DMS153 (cell line): ENCODE measurements at regions not wholly inside any gene's neighbourhood (a gene's known extent, or its start where the extent isn't known, plus 50 kb on each side); places are given as distances from the start of the nearest gene placed in this dataset.
"Not testable (repeated sequence)": the region's sequence is repeated elsewhere in the genome, so short reads cannot be mapped to it uniquely, and the experiment has no call there.

Source experiments
- DNase-seq: peaks from one replicate; lab custom pipeline; 2025; lab: John Stamatoyannopoulos, UW

DNA sequence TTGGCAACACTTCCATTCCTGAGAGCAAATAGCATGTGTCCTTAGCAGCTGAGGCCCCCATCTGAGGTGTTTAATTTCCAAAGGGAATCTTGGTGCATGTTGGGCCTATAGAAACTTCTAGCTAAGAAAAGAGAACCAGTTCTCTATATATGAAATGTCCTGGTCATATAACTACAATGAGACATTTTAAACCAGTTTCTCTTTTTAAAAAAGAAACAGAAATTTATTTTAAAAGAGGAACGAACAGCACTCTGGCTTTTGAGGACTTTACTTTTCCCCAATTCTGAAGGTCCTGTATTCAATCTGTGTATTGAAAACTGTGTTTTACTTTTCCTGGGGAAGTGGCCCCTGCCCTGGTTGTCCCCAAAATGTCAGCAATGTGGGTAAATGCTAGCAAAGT lies 94.0 kb upstream of the FOXN2 start:
- DNase-seq = no peak

DNA sequence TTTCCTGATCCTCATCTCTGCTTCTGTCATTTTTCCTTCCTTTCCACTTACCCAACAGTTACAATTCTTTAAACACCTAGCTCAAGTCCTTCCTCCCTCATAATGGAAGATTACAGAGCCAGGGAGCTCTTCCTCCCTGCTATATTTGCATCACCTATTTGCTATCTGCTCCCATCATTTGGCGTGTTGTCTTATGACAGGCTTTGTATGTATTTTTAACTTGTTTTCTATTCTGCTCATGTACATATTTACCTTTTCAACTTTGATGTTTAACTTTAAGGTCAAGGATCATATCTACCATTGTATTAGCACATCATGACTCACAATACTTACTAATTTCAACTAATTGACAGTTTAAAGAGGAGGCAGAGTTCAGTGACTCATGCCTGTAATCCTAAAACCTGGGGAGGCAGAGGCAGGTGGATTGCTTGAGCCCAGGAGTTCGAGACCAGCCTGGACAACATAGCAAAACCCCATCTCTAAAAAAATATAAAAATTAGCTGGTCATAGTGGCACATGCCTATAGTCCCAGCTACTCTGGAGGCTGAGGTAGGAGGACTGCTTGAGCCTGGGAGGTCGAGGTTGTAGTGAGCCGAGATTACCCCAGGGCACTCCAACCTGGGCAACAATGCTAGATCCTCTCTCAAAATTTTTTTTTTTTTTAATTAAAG lies 92.5 kb upstream of the FOXN2 start:
- peak; percentile 47 for DNase-seq

DNA sequence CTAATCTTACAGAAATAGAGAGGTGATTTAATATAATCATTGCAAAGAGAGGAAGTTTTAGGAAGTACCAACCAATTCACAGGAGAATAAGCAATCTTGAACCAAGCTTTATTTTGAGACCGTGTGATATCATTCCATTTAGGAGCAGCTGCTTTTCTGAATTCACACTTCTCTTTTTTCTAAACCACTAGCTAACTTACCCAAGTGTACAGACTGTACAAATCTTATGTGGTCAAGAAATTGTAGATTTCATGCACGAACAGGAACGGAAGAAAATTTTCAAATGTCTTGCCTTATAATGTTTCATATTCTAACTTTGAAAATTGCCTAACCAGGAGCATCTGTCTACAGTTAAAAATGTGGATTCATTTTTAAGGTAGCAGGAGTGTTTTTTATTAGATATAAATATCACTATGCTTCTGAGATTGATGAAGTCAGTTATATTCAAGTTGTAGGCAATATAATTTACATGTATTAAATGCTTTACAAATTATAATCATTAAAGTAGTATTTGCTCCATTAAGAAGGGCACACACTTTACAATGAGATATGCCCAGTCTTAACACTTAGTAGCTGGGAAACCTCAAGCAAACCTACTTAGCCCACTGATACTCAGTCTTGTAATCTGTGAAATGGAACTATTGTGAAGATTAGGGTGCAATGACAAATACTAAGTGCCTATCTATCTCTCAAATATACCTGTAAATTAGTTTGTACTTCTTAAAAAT lies 86.7 kb upstream of the FOXN2 start:
- DNase-seq = no peak

DNA sequence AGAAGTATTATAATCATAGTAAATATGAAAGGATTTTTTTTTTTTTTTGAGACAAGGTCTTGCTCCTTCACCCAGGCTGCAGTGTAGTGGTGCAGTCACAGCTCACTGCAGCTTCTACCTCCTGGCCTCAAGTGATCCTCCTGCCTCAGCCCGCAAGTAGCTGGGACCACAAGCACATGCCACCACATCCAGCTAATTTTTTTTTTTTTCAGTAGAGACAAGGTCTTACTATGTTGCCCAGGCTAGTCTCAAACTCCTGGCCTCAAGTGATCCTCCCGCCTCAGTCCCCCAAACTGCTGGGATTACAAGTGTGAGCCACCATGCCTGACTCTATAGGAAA lies 86.2 kb upstream of the FOXN2 start:
- DNase-seq = no peak

DNA sequence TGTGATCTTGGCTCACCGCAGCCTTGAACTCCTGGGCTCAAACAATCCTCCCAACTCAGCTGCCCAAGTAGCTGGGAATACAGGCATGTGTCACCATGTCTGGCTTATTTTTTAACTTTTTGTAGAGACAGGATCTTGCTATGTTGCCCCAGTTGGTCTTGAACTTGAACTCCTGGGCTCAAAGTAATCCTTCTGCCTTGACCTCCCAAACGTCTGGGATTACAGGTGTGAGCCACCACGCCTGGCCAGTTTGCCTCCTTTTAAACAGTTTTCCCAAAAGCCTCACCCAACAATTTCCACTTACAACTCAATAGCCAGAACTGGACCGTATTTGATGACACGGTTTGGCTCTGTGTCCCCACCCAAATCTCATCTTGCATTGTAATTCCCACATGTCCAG lies 85.4 kb upstream of the FOXN2 start:
- DNase-seq = no peak

DNA sequence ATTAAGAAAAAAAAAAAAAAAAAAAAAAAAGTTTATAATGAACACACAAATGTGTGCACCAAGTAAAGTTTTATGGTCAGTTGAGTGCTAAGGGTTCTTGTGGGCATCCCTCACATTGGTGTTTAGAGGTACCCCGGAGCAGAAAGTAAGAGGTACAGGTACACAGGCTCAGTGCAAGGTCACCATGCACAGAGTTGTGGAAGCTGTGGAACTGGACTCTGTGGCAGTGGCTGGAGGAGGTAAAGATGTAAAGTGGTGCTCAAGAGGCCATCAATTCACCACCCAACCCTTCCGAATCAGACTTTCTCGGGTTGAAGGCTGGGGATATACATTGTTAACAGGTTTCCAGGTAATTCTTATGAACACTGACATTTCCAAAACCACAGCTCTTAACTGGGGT lies 83.6 kb upstream of the FOXN2 start:
- DNase-seq = no peak

DNA sequence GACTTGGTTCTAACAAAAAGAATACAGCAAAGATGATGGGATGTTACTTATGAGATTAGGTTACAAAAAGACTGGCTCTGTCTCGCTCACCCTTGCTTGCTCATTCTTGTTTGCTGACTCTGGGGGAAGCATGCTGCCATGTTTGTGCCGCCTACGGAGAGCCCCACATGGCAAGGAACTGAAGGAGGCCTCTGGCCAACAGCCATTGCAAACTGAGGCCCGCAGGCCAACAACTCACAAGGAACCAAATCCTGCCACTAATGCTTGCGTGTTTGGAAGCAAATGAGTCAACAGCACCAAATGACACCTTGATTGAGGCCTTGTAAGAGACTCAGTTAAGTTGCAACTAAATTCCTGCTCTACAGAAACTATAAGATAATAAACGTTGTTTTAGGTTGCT lies 82.1 kb upstream of the FOXN2 start:
- no peak for DNase-seq

DNA sequence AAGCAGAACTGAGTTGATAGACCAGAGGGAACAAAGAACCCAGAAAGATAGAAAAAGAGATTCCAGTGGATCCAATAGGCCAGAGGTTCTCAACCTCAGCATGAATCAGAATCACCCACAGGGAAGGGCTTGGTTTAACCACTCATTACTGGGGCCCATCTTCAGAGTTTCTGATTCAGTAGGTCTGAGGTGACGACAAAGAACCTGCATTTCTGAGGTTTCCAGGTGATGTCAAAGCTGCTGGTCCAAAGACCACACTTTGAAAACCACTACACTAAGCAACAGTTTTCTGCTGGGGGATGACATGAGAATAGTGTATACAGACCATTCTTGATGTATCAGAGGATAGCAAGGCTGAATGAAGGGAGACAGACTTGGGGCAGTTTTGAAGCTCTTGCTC lies 81.5 kb upstream of the FOXN2 start:
- DNase-seq = no peak

DNA sequence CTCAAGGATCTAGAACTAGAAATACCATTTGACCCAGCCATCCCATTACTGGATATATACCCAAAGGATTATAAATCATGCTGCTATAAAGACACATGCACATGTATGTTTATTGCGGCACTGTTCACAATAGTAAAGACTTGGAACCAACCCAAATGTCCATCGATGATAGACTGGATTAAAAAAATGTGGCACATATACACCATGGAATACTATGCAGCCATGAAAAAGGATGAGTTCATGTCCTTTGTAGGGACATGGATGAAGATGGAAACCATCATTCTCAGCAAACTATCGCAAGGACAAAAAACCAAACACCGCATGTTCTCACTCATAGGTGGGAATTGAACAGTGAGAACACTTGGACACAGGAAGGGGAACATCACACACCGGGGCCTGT lies 80.7 kb upstream of the FOXN2 start:
- not testable (repeated sequence) for DNase-seq

DNA sequence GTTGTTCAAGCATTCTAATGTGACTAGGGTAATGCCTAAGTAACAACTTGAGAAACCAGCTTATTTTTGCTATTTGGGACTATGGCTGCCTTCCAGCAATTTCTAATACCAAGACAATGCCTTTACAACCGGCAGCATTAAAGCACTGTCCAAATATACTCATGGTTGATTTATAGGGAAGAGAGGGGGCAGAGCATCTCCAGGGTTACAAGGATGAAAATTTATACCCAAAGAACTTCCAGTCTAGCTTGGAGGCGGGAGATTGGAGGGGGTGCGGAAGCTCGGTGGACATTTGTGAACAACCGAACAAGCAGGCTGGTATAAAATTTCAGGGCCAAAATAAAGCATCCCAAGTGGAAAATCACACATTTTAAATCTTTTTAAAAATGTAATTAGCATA lies 79.4 kb upstream of the FOXN2 start:
- peak; percentile 13 for DNase-seq

DNA sequence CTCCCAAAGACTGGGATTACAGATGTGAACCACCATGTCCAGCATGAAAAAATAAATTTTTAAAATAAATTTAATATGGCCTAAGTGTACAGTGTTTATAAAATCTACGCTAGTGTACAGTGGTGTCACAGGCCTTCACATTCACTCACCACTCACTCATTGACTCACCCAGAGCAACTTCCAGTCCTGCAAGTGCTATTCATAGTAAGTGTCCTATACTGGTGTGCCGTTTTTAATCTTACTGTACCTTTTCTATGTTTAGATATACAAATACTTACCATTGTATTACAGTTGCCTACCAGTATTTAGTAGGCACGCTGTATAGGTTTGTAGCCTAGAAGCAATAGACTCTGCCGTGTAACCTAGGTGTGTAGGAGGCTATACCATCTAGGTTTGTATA lies 76.1 kb upstream of the FOXN2 start:
- DNase-seq = no peak

DNA sequence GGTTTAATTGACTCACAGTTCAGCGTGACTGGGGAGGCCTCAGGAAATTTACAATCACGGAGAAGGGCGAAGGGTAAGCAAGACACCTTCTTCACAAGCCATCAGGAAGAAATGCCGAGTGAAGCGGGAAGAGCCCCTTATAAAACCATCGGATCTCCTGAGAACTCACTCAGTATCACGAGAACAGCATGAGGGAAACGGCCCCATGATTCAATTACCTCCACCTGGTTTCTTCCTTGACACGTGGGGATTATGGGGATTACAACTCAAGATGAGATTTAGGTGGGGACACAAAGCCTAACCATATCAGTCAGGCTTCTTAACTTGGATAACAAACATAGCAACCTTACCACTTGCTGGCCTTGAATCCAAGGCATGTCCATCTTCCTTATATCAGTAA lies 73.6 kb upstream of the FOXN2 start:
- no peak for DNase-seq

DNA sequence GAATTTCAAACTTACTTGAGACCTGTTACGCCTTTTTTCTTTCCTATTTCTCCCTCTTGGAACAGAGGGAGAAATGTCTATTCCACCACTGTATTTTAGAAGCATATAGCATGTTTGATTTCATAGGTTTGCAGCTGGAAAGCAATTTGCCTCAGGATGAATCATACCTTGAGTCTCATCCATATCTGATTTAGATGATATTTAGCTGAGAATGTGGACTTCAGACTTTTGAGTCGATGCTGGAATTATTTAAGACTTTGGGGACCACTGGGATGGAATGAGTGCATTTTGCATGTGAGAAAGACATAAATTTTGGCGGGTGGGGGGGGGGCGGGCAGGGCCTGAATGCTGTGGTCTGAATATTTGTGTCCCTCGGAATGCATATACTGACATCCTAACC lies 67.3 kb upstream of the FOXN2 start:
- no peak for DNase-seq

DNA sequence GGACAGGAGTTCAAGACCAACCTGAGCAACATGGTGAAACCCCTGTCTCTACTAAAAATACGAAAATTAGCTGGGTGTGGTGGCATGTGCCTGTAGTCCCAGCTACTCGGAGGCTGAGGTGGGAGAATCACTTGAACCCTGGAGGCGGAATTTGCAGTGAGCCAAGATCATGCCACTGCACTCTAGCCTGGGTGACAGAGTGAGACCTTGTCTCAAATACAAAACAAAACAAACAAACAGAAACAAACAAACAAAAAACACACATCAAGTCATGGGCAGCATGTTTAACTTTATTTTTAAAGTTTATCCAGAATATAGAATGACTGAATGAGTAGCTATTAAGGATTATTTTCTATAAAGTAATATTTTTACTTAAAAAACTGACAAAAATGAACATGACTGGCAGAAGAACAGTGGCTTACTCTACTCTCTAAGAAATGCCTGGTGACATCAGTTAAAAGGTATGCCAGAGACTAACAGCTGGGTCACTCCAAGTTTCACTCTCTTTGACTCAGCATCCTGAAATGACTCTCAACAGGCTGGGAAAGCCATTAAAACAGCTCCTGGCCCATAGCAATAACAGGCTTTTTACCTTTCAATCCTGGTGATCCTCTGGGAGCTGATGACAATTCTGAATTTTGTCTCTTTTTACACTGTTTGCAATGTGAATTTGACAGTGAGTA lies 66.1 kb upstream of the FOXN2 start:
- DNase-seq = no peak

DNA sequence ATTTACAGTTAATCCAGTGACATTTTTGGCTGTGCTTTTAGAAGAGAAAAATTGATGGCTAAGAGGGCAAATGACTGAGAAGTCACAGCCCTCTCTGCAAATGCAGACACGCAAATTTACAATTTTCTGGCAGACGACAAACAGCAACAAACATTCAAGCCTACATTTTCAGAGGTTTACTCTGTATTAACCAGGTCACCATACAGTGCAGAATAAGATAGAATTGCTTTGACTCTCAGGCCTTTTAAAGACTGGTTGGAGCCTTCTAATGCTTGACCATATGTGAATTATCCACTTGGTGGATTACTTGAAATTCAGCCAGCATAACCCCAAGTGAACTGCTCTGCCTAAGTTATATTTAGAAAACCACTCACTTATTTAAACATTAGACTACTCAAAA lies 65.5 kb upstream of the FOXN2 start:
- DNase-seq = no peak

DNA sequence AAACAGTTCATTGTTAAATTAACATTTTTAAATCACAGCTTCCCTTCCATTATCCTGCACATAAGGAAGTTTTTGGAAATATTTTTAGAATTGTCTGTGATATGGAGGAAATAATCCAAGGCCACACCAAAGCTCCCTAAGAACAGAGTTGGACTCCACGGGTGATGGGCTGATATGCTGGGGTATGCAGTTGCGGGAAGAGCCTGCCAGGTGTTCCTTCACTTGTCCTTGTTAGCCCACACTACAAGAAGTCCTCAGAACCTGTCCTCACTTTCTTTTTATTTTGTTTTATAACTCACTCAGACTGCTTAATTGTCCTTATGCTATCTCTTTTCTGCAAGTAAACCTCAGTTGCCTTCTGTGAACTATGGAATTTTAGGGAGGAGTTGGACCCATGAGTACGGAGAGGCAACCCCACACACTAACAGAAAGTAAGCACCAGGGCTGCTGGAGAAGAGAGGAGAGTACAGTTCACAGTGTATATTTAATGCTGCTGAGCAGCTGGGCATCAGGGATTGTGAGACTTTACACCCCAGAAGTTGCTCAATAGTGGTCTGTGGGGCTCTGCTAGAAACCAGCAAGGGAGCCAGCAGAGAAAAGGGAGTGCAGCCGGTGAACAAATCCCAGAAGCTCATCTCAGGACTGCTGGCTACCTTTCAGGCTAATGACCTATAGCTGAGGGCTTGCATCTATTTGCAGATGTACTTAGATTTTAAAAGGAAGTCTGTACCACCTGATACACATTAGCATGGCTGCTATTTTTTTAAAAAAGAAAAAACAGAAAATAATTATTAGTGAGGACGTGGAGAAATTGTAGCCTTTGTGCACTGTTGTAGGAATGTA lies 64.6 kb upstream of the FOXN2 start:
- DNase-seq = no peak

DNA sequence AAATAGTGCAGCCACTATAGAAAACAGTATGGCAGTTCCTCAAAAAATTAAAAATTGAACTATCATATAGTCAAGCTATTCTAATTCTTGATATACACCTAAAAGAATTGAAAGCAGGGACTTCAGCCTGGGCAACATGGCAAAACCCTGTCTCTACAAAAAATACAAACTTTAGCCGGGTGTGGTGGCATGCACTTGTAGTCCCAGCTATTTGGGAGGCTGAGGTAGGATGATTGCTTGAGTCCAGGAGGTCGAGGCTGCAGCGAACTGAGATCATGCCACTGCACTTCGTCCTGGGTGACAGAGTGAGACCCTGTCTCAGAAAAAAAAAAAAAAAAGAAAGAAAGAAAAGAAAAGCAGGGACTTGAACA lies 64.0 kb upstream of the FOXN2 start:
- DNase-seq = no peak

DNA sequence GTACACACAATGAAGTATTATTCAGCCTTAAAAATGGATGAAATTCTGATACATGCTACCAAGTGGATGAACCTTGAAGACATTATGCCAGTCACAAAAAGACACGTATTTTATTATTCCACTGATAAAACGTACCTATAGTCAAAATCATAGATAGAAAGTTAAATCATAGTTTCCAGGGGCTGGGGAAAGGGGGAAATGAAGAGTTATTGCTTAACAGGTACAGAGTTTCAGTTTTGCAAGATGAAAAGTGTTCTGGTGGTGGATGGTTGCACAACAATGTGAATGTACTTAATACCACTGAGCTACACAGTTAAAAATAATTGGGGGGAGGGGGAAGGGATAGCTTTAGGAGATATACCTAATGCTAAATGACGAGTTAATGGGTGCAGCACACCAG lies 63.5 kb upstream of the FOXN2 start:
- no peak for DNase-seq

DNA sequence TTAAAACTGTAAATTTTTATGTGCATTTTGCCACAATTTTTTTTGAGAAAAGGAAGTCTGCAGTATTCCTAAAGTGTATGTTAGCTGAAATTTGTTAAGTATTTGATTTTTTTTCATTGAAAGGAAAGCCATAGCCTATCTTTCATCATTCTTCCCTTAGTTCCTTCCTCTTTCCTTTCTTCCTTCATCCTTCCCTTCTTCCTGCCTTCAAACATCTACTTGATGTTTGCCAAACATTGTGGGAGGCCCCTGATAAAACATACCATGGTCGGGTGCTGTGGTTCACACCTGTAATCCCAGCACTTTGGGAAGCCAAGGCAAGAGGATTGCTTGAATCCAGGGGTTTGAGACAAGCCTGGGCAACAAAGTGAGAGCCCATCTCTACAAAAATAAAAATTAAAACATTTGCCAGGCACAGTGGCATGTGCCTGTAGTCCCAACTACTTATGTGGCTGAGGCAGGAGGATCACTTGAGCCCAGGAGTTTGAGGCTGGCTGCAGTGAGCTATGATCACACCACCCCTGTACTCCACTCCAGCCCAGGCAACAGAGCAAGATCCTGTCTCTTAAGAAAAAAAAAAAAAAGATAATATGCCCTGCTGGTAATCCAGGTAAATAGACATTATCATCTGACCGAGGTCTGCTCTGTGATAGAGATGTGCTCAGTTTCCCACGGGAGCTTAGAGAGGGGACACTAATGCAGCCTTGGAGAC lies 62.9 kb upstream of the FOXN2 start:
- DNase-seq = no peak

DNA sequence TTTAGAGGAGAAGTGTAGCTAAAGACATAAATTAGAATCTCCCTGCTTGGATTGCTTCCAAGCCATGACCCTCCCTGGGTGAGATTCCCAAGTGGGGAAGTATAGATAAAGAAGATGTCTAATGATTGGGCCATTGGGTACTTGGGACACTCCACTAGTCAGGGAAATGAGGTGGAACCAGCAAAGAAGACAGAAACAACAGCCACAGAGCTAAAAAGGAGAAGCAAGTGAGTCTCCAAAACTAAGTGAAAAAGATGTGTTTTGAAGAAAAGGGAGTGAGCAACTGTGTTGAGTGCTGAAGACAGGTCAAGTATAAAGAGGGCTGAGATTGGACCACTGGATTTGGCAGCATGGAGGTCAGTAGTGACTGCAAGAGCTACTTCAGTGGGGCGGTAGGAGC lies 61.2 kb upstream of the FOXN2 start:
- DNase-seq = no peak

DNA sequence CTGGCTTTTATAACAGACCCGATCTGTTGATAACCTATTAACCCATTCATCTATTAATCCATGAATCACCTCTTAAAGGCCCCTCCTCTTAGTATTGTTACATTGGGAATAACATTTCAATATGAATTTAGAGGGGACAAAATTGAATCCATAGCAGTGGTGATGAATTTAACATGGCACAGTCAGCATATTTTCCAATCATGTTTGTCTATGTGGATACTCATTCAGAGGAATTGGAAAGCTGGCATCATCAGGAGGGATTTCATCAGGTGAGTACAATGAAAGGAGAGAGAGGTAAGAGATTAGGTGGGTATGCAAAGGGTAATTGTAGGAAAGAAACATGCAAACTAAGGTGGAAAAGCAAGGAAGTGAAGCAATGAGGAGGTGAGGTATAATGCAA lies 59.6 kb upstream of the FOXN2 start:
- no peak for DNase-seq

DNA sequence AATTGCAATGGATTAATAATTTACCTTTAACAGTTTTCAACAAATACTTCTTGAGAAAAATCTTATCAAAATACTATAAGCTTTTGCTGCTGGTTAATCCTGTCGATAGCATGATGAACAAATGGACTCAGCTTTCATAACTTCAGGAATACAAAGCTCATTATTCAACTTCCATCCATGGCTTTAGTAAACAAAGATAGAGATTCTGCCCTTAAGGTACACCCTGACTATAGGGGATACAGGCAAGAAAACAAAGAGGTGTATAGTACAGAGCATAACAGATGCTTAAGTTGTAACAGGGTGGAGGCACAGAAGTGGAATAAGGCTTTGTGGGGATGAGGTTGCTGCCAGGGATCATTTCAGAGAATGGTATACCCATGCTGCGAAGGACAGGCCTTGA lies 57.0 kb upstream of the FOXN2 start:
- no peak for DNase-seq
